Peyer's patch (tissue), 4 donors: ENCODE measurements at regions not wholly inside any gene's neighbourhood (a gene's known extent, or its start where the extent isn't known, plus 50 kb on each side); places are given as distances from the start of the nearest gene placed in this dataset.

Experiments used
- POLR2A ChIP-seq, 2 donors: fragments of 450-650 bp; IDR thresholded peaks; one replicate each; pipeline ENCODE4 v1.5.1; 2017; ENCODE audit warnings: antibody characterized with exemption in 2 of 2, mild to moderate bottlenecking in 2 of 2, moderate library complexity in 2 of 2
- TF ChIP-seq, protein P1 (sequence below), 6 experiments: fragments of 450-650 bp in 4 of 6; fragments of 200-600 bp in 2 of 6; sonication (generic) in 1 of 6; IDR thresholded peaks; one replicate each; pipeline ENCODE4 v1.5.1; 2017 to 2019; ENCODE audit warnings: antibody characterized with exemption in 6 of 6, mild to moderate bottlenecking in 3 of 6, moderate library complexity in 1 of 6

DNA sequence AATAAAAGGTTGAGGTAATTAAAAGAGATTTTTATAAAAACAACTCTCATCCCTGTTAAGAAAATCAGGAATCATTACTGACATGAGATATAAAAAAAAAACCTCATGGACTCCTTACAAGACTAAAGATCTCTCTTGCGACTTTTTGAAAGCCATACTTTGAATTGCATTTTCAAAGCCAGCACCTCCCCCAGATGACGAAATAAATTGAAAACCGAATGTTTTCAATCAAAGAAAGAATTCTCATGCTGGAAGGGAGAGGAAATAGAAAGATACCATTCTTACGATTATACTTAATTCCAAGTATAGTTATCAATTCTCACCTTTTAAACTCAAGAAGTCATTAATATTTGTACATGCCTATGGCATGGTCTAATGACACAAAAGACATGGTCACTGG lies 452.3 kb downstream of the GJA1 start:
- TF ChIP-seq POLR2A (IDR thresholded peaks at IDR 0.05), result no peak
- TF ChIP-seq, protein P1, sequence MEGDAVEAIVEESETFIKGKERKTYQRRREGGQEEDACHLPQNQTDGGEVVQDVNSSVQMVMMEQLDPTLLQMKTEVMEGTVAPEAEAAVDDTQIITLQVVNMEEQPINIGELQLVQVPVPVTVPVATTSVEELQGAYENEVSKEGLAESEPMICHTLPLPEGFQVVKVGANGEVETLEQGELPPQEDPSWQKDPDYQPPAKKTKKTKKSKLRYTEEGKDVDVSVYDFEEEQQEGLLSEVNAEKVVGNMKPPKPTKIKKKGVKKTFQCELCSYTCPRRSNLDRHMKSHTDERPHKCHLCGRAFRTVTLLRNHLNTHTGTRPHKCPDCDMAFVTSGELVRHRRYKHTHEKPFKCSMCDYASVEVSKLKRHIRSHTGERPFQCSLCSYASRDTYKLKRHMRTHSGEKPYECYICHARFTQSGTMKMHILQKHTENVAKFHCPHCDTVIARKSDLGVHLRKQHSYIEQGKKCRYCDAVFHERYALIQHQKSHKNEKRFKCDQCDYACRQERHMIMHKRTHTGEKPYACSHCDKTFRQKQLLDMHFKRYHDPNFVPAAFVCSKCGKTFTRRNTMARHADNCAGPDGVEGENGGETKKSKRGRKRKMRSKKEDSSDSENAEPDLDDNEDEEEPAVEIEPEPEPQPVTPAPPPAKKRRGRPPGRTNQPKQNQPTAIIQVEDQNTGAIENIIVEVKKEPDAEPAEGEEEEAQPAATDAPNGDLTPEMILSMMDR (IDR thresholded peaks at IDR 0.05), result no peak
